NCI-H446 (cell line): ENCODE measurements at regions not wholly inside any gene's neighbourhood (a gene's known extent, or its start where the extent isn't known, plus 50 kb on each side); places are given as distances from the start of the nearest gene placed in this dataset.

Experiments
- DNase-seq, 2 experiments: peaks; one replicate each; lab custom pipeline; 2025; lab: John Stamatoyannopoulos, UW

GRCh38 chr14:25101276-25101675 is 51.3 kb upstream of the STXBP6 start:
- no peak for DNase-seq
